Skin epidermis (tissue), 12 donors: ENCODE measurements at regions not wholly inside any gene's neighbourhood (a gene's known extent, or its start where the extent isn't known, plus 50 kb on each side); places are given as distances from the start of the nearest gene placed in this dataset.
"Not testable (repeated sequence)": the region's sequence is repeated elsewhere in the genome, so short reads cannot be mapped to it uniquely, and the experiment has no call there.

ENCODE experiments used
- H3K27ac ChIP-seq, 21 experiments: fragments of 200-600 bp; sonication (generic) in 11 of 21; one replicate each; pipeline ENCODE4 v1.5.0; 2020; ENCODE audit warnings: mild to moderate bottlenecking in 3 of 21, inconsistent platforms in 2 of 21, moderate library complexity in 2 of 21
- H3K4me3 ChIP-seq, 7 experiments: fragments of 200-600 bp; sonication (generic) in 2 of 7; one replicate each; pipeline ENCODE4 v1.5.0; 2020; ENCODE audit warnings: inconsistent platforms in 2 of 7, mild to moderate bottlenecking in 2 of 7, moderate library complexity in 1 of 7

DNA sequence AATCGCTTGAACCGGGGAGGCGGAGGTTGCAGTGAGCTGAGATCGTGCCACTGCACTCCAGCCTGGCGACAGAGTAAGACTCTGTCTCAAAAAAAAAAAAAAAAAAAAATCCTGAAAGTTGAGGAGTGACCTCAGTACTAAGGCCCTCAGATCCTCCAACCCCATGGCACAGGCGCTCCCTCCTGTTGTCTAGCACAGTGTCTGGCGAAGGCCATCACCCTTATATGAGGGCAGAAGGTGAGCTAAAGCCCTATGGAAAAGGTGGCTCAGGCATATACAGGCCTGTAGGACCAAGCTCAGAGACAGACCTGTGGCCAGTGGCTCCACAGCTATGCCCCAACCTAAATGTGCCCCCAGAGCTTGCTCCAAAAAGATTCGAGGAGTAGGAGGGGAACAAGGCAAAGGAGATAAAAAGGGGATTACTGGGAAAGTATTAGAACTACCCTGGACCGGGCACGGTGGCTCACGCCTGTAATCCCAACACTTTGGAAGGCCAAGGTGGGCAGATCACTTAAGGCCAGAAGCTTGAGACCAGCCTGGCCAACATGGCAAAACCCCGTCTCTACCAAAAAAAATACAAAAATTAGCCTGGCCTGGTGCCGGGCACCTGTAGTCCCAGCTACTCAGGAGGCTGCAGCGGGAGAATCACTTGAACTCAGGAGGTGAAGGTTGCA is 92.4 kb downstream of the GLUL start:
- not testable (repeated sequence) for H3K27ac ChIP-seq, H3K4me3 ChIP-seq

DNA sequence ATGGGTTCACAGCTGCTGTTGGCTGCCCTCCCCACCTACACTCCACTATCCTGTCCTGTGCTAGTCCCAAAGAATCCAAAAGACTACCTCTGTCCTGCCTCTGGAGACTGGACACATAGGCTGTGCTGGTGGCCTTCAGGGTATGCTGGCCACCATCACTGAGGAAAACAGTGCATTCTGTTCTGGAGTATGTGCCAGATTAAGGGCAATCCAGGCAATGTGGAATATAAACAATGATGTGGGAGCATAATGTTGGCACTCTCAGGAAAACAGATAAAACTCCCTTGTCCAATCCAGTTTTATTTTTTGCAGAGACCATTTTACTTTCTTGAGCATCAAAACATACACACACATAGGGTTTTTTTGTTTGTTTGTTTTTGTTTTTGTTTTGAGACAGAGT is 94.3 kb downstream of the GLUL start:
- Histone ChIP-seq H3K4me3 (no peak overlapping the region), H3K27ac (no peak overlapping the region)

DNA sequence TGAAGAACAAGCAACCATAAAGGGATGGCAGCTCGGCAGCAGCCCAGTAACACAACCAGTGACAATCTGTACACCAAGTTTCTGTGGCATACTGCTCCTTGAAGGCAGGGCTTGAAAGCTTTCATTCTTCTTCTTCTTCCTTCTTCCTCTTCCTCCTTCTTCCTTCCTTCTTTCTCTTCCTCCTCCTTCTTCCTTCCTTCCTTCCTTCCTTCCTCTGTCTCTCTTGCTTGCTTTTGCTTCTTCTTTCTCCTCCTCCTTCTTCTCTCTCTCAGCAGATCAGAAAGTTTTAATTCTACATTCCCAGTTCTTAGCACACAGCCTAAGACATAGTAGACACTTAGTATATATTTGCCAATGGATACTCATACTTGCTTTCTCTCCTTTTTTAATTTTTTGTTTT is 95.9 kb downstream of the GLUL start:
- H3K27ac ChIP-seq, result no peak overlapping the region

DNA sequence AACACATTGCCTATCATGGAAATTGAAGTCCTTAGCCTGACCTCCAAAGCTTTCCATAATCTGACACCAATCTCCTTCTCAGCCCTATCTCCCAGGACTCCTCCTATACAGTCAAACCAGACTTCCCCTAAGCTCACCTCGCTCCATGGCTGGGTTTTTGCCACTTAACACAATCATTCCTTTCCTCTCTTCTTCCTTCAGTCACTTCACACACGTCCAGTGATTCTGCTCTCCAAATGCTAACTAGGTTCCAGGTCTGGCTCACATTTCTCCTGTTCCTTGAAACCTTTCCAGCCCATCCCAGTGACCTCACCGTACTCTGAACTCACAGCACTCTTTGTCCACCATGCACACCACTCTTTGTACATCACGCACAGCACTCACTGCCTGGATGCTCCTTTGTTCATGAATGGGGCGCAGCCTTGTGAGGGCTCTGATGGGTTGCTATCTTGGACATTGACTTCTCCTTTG is 98.4 kb downstream of the GLUL start:
- Histone ChIP-seq H3K4me3 (no peak overlapping the region), H3K27ac (no peak overlapping the region)

More for the DNA sequence above, 95.9 kb downstream of the GLUL start:
- no peak overlapping the region for H3K4me3 ChIP-seq

DNA sequence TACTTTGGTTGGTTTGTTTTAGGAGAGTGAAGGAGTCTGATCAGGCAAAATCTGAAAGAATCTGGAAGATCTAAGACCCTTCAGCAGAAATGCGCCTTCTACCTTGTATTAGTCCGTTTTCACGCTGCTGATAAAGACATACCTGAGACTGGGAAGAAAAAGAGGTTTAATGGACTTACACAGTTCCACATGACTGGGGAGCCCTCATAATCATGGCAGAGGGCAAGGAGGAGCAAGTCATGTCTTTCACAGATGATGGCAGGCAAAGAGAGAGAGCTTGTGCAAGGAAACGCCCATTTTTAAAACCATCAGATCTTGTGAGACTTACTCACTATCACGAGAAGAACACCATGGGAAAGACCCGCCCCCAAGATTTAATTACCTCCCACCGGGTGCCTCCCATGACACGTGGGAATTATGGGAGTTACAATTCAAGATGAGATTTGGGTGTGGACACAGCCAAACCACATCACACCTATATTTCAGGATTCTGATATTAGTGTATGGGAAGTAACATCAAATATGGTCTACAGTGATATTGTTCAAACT is 99.3 kb downstream of the GLUL start:
- Histone ChIP-seq H3K4me3 (no peak overlapping the region), H3K27ac (no peak overlapping the region)

DNA sequence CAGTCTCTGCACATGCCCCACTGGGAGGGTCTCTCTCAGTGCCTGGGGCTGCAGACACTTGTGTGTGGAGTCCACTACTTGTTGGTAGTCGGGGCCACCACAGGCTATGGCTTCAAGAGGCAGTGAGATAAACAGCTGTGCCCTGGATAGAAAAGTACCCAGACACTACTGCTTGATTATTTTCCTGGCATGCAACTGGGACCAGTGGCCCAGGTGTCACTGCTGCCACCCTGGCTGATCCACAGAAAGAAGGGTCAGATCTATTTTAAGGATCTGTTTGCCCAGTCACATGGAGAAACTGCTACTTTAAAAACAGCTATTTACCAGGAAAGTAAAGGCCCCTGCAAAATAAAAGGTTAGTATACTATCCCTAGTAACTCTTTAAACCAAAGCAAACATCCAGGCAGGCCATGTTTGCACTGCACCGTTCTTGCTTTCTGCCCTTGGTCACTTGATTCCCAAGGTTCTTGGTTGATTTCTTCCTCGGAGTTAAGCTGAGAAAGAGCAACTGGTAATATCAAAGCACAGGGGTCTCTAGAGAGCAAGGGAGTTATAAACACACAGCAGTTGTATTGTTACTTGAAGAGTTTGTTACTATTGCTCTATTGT is 99.9 kb downstream of the GLUL start:
- H3K27ac ChIP-seq, result no peak overlapping the region
- no peak overlapping the region for H3K4me3 ChIP-seq

DNA sequence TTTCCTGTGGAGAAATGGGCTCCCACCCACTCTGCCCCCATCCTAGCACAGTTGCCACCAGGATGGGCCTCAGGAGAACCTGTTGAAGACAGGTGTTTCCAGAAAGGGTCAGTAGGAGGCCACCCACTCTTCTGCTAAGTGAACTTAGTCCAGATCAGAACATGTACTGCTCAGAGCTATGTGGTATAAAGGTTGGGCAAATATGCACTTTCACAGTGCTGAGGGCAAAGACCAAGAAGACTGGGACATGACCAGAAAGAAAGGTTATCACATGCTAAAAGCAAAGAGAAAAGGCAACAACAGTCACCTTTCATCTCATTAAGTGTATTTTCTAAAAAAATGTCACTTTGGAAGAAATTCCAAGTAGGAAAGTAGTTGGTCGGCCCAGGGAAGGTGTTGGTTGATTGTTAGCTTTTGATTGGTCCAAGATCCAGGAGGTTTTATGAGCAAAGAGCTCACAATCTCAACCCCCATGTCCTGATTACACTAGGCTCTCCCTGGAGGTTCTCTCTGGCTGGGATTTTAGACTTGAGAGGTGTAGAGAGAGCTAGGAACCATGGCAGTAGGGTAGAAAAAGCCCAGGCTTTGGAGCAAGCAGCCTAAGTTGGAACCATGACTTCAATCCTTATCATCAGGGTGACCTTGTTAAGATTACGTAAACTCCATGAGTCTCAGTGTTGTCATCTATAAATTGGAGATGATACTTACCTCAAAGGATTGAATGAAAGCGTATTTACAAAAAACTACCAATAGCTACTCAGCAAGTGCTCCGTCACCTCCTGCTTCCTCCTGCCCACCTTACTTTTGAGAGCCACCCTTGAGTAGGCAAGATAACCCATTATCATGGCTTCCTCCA is 102.6 kb downstream of the GLUL start:
- peak overlapping the region in 6 of 21 experiments; percentile 23 to 56 (median 36) for H3K27ac ChIP-seq

DNA sequence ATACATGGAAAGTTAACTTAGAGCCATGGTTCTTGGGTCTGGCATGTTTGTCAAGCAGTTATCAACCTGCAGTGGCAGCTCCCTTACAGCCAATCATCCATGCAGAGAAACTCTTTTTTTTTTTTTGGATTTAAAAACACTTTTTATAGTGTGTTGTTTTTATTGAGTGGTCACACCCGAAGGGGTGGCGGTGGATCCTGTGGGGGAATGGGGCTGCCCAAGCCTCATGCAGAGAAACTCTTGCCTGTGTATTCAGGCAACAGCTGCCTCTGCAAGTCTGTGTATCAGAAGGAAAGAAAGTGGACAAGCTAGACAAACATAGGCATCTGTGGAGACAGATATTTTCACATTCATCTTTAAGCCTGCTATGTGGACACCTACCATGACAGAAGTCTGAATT is 104.8 kb downstream of the GLUL start:
- no peak overlapping the region for H3K27ac ChIP-seq
- H3K4me3 ChIP-seq, result no peak overlapping the region

More for the DNA sequence above, 102.6 kb downstream of the GLUL start:
- H3K4me3 ChIP-seq, result no peak overlapping the region

DNA sequence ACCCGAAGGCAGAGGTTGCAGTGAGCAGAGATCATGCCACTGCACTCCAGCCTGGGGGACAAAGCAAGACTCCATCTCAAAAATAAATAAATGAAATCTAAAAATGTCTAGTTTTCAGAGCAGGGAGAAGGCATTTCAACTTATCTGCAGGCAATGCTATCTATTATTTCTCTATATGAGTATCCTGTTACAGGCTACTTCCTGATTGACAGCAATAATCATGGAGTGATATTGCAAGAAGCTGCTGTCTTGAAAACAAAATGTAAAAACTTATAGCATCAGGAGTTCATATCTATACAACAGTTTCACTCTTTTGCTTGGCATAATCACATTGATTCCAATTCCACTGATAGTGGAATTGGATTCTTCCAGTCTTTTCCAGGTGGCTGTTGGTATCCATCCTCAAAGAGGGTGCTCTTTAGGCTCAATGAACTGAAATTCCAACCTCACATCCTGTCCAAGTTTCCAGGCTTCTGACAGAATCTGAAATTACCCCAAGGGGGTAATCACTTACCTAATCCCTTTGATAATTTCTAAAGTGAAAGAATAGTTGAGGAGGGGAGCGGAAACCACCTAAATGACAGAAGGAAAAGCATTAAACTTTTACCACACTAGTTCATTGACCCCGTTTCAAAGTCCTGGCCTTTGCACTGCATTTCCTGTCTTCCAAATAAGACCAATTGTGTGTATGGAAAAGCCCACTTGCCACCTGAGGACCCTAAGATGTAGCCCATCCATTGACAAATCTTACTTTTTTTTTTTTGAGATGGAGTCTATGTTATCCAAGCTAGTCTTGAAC is 107.6 kb downstream of the GLUL start:
- Histone ChIP-seq H3K27ac (no peak overlapping the region), H3K4me3 (no peak overlapping the region)

DNA sequence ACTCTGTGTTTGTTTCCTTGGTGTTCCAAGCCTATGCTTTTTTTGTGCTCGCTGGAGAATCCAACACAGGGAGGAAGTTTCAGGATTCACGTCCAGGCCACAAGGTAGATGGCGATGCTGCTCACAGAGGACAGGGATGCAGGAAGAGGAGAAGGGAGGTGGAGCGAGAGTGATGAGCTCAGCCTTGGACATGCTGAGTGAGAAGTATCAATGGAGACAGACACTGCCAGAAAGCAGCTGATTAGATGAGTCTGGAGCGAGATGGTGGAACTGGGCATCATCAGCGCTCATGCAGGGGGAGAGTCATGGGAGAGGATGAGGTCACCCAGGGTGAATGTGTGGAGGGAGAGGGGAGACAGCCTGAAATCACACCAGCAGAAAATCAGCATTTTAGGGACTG is 110.0 kb downstream of the GLUL start:
- H3K27ac ChIP-seq, result no peak overlapping the region
- no peak overlapping the region for H3K4me3 ChIP-seq

DNA sequence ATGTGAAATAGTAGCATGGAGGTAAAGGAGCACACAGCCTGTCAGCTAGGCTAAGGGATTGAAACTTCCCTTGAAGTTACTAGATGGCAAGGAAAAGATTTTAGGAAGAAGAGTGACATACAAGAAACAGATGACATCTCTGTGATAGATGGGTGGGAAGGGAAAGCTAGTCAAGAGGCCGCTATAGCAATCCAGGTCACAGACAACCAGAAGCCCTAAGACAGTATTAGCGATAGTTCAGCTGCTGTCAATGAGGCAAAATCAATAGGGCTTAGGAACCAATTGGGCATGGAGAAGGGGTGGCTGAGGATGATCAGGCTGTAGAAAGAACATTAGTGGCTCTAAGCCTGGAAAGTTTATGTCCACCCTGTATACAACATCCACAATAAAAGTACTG is 111.1 kb downstream of the GLUL start:
- Histone ChIP-seq H3K27ac (peak overlapping the region in 8 of 21 experiments; percentile 26 to 66 (median 44)), H3K4me3 (no peak overlapping the region)

DNA sequence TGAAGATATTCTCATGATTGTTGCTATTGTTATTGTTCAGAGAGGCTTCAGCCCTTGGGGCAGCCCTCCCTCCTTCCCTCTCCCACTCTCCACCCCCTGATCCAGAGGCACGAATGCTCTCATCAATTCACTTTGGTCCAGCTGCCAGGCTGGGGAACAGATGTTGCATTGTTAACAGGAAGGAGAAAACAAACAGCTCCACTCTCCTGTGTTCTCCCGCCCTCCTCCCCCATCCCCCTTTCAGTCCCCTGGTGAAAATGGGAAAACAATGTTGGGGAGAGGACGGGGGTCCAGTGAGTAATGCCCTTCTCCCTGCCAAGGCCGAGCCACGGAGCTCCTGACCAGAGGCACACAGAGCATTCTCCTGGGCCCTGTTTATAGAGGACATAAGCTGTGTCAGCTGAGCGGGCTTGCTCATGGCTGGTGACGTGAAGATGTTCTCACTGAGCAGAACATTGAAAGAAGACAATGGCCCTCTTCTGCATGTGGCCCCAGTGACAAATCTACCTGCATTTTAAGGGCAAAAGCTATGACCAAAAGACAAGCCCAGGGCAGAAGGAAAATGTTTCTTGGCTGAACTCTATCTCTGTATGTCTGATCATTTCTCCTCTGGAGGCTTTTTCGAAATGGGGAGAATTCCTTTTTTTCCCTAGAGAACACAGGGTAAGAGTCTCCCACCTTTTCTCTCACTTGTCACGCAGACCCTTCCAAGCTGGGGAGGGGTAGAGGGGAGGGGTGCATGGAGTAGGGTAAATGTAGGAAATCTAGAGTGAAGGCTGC is 111.7 kb downstream of the GLUL start:
- Histone ChIP-seq H3K27ac (peak overlapping the region in 12 of 21 experiments; percentile 6 to 66 (median 43)), H3K4me3 (no peak overlapping the region)

DNA sequence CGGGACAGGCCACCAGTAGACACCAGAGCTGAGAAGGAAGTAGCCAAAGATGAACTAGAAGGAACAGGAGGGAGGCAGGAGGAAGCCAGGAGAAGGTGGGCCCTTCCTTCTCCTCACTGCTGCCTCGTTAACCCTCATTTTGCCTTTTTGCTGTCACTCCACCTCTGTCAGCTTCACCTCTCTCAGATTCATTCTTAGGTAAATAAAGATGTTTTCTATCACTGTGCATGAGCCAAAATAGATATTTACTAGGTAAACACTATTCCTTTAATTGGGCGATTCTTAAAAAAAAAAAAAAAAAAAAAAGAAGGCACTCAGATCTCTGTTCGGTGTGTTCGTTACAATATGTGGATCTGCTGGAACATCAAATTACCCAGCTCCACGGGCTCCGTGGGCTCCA is 112.3 kb downstream of the GLUL start:
- H3K27ac ChIP-seq, result peak overlapping the region in 6 of 21 experiments; percentile 0 to 65 (median 44)

DNA sequence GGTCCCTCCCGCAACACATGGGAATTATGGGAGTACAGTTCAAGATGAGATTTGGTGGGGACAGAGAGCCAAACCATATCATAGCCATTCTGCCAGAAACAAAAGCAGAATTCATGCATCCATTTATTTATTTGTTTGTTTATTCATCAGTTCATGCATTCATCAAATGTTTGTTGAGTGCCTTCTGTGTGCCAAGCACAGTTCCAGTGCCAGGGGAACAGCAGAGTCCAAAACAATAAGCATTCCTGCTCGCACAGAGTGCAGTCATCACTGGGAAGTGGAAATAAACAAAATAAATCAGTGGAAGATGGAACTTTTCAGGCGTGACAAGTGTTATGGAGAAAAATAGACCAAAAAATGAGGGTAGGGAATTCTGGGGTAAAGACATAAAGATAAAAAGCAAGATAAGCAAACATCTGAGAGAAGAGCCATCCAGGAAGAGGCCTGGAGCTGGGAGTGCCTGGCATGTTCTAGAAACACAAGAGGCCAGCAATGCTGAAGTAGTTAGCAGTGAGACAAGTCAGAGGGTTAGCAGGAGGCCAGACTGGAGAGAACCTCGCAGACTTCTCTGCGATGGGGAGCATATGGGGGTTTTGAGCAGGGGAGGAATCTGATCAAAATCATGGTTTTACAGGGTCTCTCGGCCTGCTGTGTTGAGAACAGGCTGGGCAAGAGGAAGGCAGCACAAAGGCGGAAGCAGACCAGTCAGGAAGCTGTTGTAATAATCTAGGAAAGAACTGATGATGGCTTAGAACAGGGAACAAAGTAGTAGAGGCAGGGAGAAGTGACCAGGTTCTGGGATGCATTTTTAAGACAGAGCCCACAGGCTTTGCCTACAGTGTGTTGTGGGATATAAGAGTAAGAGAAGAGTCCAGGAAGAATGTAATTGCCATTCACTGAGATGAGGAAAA is 113.2 kb downstream of the GLUL start:
- H3K4me3 ChIP-seq, result no peak overlapping the region
- H3K27ac ChIP-seq, result peak overlapping the region in 3 of 21 experiments; percentile 0 to 55 (median 29)

More for the DNA sequence above, 112.3 kb downstream of the GLUL start:
- H3K4me3 ChIP-seq, result no peak overlapping the region

DNA sequence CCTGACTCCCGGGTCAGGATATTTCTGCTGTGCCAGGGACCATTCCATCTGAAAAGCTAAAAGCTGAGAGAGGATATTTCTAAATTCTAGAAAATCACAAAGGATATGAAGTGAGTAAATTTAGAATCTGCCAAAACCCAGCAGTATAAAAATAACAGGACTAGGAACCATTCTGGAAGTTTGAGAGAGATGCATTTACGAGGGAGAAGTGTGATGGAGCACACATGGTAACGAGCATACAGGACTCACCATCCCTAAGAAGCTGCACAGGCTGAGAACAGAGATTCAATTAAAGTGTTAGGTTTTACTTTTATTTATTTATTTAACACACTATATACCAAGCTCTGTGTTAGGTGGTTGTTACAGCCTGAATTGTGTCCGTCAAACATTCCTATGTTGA is 116.3 kb downstream of the GLUL start:
- Histone ChIP-seq H3K27ac (no peak overlapping the region), H3K4me3 (no peak overlapping the region)

DNA sequence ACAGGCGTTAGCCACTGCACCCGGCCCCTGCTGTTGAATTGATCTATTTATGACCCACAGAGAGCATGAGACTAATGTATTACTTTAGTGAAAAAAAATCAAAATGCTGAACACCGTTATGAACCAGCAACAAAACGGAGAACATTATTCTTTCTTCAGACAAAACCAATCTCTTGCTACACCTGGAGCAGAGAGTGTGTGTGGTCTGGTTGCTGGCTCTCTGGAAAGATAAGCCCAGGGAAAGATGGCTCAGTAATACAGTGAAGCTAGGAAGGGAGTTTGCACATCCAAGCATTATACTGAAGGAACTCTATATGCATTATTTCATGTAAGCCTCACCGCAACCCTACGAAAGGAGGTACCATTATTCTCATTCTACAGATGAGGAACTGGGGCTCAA is 117.0 kb downstream of the GLUL start:
- no peak overlapping the region for H3K27ac ChIP-seq
- H3K4me3 ChIP-seq, result no peak overlapping the region

DNA sequence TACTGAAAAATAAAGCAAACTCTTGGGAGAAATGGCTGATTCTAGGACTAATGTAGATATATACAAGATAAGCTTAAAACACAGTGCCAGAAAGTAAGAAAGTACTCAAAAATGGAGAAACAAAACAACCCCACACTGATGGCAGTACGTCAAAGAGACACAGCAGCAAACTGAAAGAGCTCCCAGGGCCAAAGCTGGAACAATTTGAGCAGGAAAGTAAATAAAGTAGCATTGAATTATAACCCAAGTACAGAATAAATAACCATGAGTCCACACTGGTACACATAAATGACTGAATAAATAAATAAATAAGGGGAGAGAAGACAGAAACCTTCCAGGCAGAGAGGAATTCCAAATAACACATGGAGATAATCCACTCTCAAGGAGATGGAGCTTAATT is 120.9 kb downstream of the GLUL start:
- Histone ChIP-seq H3K4me3 (no peak overlapping the region), H3K27ac (no peak overlapping the region)

DNA sequence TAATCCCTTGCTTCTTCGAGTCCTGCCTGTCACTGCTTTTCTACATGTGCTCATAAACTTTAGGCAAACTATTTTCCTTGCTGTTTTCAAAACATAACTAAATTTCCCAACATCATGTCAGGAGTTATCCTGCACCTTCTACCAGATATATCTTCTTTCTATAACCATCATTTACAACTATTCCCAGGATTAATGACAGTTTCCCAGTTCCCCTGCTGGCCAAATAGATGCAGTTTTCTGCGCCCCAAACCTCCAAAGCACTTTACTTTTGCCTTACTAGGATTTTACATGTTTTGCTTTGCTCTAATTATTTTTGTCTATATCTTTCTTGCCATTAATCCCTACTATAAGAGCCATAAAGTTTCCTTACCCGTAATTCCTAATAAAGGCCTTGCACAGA is 122.5 kb downstream of the GLUL start:
- no peak overlapping the region for H3K4me3 ChIP-seq
- H3K27ac ChIP-seq, result no peak overlapping the region
